ENCODE measurements at regions not wholly inside any gene's neighbourhood (a gene's known extent, or its start where the extent isn't known, plus 50 kb on each side); places are given as distances from the start of the nearest gene placed in this dataset.

- TF ChIP-seq CTCF (IDR thresholded peaks at IDR 0.05) (no peak), POLR2A (IDR thresholded peaks at IDR 0.05) (no peak)
Measured at GRCh38 chr4:63169836-63170235, 1239.4 kb downstream of the TECRL start.
